Renal cortex interstitium (tissue), 11 donors: ENCODE measurements at regions not wholly inside any gene's neighbourhood (a gene's known extent, or its start where the extent isn't known, plus 50 kb on each side); places are given as distances from the start of the nearest gene placed in this dataset.
A peak's percentile ranks its signal among the peaks of the same experiment; 100 is the strongest.
"Not testable (repeated sequence)": the region's sequence is repeated elsewhere in the genome, so short reads cannot be mapped to it uniquely, and the experiment has no call there.

Source experiments
- DNase-seq, 11 donors: peaks; one replicate each; pipeline ENCODE4 v3.0.0-alpha.2; 2013; ENCODE audit warnings: low read depth in 9 of 11, low spot score in 4 of 11; ENCODE audit errors: extremely low read depth in 1 of 11

DNA sequence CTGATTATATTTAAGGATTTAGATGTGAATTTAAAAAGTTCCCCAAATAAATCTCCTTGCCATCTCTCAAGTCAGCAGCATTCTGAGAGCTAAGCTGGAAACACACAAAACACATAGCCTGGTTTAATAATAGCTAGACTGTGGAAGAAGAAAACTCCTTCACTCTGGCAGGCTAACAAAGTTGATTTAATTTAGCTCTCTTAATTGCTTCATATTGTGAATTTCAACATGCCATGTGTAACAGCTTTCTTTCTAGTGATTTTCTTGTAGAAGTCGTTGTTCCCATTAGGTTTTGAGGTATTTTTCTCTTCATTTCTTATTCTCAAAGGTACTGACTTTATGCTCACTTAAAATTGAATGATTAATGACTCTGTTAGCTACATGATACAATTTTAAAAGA is 216.8 kb upstream of the AKR1E2 start:
- no peak for DNase-seq

DNA sequence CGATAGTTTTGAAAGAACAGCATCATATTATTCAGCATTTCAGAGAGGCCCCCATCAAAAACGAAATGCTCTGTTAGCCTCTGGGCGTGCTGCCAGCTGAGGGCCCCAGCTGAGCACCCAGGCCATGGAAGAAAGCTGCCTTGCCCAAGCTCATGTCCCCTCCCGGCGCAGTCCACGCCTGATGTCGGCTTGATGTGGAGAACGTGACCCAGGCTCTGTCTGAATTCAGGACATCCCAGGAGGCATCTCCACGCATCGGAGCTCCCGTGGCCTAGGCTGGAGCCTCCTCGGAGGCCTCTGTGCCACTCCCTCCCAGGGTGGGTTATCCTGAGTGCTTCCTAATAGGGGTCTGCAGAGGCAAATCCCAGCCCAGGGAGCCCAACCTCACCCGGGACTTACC is 218.3 kb upstream of the AKR1E2 start:
- no peak for DNase-seq

DNA sequence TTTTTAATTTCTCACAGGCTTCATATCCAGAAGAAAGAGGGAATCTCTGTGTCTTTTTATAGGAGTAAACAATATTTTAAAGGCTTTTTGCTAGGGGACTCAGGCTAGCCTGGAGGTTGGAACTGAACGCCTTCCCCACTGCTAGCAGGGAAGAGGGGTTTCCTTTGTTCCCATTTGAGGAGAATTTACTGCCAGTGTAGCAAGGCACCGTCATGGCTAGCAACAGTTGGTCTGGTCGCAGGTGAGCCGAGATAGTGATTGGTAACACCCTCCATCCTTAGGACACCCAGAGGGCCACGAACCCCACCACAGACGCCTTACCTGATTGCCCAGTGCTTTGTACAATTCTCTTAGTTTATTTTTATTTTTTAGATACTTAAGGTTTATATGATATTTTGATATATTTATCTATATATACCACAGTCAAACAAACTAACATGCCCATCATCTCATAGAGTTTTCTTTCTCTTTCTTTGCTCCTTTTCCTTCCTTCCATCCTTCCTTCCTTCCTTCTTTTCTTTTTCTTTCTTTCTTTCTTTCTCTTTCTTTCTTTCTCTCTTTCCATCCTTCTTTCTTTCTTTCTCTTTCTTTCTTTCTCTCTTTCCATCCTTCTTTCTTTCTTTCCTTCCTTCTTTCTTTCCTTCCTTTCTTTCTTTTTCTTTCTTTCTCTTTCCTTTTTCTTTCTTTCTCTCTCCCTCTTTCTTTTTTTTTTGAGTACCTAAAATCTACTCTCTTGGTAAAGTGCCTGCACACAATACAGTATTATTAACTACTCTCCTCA is 219.0 kb upstream of the AKR1E2 start:
- no peak for DNase-seq

DNA sequence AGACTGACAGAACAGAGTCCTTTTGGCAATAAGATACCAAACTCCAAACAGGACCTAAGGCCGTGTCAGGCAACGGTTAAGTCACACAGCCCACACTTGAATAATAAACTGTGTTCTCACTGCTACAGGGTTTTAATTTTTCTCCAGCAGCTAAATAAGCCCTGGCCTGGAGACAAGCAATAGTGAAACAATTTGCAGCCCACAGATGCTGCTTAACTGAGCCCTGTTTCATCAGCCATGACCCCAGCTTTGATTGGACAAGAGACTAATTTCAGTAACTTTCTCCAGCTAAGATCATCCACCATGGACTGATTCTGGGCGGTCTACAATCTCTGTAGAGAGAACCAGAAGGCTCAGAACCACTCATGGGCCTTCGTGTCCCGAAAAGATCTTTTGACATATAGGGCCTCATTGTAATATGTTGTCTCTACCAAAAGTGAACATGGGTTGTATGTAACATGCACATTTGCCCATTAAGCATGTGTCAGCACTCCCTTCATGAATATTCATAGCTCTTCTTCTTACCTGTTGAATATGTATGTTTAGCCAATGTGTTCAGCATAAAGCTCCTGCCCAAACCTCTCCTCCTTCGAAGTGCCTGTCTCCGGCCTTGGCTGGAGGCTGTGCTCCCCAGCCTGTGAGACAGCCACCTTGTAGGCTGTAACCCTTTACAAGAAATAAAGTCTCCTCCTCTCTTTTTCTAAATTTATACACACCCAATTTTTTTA is 223.1 kb upstream of the AKR1E2 start:
- DNase-seq: no peak

DNA sequence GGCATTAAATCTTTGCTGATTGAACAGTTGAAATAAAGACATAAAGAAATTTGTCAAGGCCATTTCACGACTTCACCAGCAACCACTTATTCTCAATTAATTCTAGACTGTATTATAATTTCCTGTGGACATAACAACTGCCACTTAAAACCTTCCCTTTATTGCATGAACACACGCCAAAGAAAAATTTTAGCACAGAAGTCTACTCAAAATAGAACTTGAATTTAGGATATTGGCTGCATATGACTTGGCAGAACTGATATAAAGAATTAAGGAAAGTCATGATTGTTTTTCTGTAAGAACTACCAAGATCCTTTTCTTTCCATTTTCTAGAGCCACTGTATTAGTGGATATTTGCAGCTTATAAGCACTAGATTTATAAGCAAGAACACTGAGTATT is 226.5 kb upstream of the AKR1E2 start:
- DNase-seq: no peak

DNA sequence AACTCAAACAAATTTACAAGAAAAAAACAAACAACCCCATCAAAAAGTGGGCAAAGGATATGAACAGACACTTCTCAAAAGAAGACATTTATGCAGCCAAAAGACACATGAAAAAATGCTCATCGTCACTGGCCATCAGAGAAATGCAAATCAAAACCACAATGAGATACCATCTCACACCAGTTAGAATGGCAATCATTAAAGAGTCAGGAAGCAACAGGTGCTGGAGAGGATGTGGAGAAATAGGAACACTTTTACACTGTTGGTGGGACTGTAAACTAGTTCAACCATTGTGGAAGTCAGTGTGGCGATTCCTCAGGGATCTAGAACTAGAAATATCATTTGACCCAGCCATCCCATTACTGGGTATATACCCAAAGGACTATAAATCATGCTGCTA is 228.1 kb upstream of the AKR1E2 start:
- not testable (repeated sequence) for DNase-seq

DNA sequence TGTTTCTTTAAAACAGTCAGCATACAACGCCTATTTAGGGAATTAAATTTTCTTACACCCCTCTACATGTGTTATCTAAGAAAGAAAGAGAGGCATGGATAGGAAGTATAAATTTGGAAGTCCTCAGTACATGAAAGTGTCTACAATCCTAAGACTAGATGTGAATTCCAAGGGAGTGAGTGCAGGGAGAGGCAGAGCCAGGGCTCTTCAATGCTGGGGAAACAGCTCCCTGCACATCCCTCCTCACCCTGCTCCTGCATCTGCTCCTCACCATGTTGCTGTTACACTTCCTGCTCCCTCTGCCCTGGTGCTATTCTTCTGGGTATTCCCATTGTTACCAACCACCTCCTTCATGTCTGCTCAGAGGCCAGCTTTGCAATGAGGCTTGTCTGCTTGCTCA is 229.1 kb upstream of the AKR1E2 start:
- DNase-seq: no peak

DNA sequence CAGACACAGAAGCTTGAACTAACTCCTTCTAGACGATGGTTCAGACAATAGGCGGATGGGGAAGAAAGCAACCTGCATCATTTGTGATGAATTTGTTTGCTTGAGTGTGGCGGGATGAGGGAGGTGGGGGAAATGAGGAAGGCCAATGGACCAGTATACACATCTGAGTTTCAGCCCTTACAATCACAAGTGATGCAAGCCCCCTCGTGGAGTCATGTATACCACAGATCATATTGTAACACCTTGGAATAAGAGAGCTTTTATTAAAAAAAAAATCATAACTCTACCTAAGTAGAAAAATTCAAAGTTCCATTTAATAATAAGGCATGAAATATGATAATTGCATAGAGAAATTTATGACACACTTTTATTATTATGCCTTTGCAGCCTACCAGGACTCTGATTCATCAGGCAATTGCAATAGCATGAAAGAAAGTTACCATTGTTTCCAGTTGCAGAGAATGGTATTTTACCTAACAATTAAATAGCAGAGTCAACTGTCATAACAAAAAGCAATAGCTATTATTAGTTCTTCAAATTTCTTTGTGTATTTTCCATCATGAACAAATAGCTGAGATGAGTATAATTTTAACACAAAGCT is 230.2 kb upstream of the AKR1E2 start:
- DNase-seq: no peak

DNA sequence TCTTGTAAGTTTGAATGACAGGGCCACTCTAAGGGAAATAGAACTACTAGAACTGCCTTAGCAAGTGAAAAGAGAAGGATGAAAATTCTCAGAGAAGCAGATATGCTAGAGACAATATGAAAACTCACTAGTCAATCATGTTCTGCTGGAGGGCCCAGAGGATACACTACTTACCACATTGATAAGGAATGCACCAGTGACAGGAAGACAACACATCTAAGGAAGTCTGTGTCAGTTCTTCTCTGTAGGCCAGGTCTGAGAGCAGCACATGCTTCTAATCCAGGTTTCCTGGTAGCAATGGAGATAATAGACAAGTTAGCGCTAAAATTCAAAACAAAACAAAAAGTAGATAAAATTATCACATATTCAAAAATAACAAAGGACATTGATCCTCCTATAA is 235.2 kb upstream of the AKR1E2 start:
- DNase-seq: no peak

DNA sequence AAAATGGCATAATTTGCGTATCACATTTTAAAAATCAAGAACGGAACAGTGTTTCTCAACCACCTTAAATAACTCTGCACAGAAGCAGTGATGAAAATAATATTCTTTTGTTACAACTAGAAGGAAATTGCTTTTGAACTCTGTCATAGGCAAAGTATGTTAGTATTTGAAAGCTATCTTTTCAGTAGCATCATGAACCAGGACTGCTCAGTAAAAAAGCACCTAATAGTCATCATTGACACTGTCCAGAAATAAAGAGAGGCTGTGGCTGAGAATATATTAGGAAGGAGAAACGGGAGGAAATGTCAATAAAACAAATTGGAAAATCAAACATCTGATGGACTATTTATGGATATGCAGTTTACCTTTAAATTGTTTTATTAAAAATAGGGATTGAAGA is 237.2 kb upstream of the AKR1E2 start:
- DNase-seq: no peak

DNA sequence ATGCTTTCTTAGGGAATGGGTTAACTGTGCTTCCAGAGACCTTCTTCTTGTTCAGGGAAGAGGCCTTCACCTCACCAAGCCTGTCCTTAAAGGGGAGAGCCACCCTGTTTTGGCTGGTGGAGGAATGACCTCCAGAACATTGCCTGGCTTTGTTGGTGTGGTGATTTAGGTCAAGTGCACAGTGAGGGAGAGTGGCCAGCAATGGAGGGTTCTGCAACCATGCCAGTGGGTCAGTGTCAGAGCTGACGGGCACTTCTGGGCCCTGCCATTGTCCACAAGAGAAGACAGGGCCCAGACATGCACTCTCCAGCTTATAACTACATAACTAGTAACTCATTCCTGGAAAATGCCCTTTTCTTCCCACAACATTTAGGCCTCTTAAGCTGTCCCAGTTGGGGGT is 238.5 kb upstream of the AKR1E2 start:
- no peak for DNase-seq

DNA sequence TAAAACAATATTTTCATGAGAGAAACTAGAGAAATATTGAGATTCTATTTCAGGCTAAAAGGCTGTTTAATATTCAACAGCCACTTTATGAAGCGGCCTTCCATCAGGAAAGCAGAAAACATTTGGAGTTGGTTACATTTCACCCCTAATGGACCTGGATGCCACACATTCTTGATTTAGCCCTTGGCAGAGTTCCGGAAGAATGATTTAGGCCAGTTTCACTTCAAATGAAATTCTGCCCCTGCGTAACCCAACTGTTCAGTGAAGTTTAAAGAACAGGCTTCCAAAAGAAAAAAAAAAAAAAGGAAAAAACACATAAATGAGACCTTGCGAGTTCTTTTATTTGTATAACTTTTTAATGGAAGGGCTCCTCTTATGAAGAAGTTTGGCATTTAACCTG is 239.2 kb upstream of the AKR1E2 start:
- peak; percentile 23 to 71 (median 42) for DNase-seq

DNA sequence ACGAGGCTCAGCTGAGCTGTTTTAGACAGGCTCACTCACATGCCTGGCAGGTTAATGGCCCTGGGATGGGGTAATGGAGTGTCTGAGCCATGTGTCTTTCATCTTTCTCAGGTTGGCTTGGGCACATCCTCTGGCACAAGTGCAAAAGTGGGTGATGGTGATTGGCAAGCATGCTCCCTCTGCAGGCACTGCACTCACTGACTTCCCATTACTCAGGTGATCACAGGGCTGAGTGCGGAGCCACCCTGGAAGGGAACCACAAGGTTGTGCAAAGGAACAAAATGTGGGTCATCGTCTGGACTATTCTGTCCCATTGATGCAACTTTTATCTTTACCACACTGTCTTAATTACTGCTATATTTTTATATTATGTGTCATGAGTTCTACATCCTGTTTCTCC is 244.1 kb upstream of the AKR1E2 start:
- DNase-seq: no peak

DNA sequence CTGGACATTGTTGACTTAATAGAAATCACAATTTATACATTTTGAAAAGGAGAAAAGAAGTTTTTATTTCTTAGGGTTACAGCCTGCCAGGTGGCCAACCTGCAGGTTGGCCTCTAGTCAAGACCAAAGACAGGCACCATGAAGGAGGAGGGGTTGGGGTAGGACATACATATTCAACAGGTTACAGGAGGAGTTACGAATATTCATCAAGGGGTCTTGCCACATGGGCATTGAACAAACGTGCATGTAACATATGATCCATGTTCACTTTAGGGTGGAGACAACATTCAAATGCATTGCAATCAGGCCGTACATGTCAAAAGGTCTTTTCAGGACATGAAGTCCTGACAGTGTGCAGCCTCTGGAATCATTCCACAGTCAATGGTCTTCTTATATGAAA is 246.2 kb upstream of the AKR1E2 start:
- DNase-seq: no peak

DNA sequence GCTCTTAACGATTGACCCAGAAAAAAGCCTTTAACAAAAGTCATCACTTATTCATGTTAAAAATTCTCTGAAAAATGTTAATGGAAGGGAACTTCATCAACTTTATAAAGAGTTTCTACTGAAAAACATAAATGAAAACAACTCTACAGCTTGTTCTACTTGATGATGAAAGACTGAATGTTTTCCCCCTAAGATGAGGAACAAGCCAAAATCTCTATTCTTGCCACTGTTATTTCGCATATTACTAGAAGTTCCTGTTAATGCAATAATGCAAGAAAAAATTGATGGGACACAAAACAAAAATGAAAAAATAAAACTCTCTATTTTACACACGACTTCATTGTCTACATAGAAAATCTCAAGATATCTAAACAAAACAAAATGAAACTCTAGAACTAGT is 249.8 kb upstream of the AKR1E2 start:
- DNase-seq: no peak

DNA sequence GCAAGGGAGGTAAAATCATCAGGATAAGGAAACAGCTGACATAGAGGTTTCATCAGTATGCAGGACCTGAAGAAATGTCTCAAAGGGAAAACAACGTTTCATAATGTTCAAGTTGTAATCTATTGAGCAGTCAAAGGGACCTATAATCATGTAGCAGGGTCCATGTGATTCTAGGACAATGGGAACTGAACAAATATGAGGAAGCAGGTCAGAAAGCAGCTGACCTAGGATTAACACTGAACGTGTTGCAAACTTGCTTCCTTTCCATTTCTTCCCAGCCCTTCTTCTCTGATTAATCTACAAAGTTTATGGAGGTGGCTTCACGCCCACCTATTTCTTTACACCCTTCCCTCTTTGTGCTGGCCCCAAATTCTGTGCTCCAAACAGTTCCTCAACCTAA is 256.9 kb upstream of the AKR1E2 start:
- no peak for DNase-seq

DNA sequence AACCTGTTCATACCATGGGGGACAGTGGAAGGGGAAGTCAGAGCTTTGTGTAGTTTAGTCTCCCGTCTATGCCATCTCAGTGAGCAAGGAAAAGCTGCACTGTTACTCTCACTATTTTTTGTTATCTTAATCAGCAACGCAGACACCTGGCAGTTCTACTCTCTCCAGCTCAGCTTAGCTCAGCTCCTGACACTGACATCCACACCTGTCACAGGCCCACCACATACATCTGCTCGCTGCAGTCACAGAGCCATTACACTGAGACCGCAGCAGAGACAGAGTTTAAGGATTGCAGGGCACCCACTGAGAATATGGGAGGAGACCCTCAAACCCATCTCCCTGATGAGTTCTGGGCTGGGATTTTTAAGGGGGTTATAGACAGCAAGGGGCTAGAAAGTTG is 257.3 kb upstream of the AKR1E2 start:
- DNase-seq: no peak

DNA sequence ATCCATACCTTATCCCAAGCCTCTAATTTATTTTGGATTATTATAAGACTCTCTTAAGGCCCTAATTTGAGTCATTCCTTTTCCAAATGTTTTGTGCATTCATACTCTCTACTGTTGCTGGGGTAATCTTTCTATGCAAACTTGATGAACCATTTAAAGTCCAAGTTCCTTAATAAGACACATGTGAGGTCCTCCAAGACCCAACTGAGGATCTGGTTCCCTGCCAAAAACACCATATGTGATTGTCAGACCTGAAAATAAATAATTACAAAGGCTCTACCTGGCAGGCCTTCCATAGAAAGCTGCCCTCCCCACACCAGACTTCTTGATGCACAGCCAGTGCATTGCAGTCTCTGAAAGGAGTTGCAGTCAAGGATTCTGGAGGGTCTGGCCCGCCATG is 257.9 kb upstream of the AKR1E2 start:
- no peak for DNase-seq

DNA sequence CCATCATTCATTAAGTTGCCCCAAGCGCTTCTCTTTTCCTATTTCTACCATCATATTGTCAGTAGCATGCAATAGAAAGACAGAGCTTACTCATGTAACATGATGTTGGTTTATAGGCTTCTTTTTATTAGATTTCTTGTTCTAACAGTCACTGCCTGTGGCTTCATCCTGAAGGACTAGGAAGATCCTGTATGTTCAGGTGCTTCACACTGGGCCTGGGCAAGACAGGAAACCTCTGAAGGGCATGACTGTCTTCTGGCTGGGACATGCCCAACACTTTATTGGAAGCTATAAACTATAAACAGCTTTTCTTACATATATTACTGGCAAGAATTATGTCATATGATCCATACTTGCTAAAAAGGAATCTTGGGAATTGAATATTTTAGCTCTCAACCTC is 258.4 kb upstream of the AKR1E2 start:
- DNase-seq: no peak

DNA sequence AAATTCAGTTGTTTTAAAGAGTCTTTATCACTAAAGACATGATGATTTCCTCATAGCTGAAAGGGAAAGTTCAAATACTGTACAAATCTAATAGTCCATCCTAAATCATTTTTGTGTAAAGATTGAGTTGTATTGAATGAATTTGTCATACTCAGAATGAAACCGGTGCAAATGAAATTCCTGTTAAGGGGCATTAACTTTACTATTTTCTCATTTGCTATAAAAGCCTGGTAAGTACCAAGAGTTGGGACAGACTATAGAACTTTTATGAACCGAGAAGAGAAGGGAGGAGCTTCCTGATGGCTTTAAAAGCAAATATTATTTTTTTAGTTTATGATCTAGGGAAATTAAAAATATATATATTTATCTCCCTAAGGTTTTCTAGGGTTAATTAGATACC is 260.0 kb upstream of the AKR1E2 start:
- DNase-seq: peak in 2 of 11 donors; percentile 12 to 32

DNA sequence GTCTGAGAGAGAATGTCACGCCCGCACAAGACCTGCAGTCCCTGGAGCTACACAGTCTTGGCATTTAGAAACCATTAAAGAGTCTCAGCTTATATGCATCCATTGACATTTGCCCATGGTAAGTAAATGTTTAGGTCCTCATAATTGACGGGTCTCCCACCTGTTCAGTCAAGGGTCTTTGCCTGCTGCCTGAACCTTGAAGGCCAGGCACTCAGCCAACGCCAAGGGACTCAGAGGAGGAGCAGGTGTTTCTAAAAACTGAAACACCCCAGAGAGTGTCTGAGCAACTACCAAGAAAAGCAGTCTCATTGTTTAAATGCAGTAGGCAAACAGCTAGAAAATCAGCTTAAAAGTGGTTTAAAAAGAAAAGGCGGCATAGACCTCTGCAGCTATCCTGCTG is 264.7 kb upstream of the AKR1E2 start:
- DNase-seq: no peak
